ENCODE measurements at regions not wholly inside any gene's neighbourhood (a gene's known extent, or its start where the extent isn't known, plus 50 kb on each side); places are given as distances from the start of the nearest gene placed in this dataset.
"Not testable (repeated sequence)": the region's sequence is repeated elsewhere in the genome, so short reads cannot be mapped to it uniquely, and the experiment has no call there.

DNA sequence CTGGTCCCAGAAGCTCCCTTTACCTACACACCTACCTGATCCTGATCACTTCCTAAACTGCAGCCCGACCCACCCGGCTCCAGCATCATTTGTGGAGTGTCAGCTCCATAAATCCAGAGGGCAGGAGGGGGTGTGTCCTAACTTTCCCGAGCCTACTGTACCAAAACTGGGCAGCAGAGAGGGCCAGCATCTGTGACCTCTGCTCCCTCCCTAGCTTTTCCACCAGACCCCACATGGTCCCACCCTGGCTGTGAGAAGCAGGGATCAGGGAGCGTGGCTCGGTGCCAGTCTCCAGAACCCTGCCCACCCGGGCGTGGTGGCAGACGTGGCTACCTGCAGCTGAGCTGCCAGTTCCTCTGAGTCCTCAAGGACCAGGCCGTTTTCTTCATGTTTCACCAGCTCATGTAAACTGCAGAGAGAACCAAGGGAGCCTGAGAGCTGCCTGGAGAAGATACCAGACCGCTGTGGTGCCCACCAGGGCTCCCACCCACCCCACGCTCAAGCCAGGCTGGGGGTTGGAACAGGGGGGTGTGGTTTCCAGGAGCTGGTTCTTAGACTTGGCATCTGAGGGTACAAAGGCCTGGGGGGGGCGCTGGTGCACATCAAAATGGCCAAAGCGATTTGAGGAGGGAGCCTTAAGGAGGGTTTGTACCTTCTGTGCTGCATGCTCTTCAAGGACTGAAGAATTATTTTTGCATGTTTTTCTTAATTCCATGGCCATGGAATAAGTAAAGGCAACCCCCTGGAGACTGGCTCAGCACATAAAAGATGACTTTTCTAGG is 76.7 kb upstream of the DRD5 start:
- H3K27ac Mint-ChIP-seq, result peak overlapping the region; percentile 39
- no peaks in the 10 kb centered on the region for H3K36me3 Mint-ChIP-seq
- peaks cover 10% of the 10 kb centered on the region for H3K27me3 Mint-ChIP-seq
- no peak for ATAC-seq
- H3K4me3 Mint-ChIP-seq, result no peak overlapping the region
- H3K9me3 Mint-ChIP-seq, result no peaks in the 10 kb centered on the region
- H3K4me1 Mint-ChIP-seq, result peaks cover 17% of the 10 kb centered on the region

DNA sequence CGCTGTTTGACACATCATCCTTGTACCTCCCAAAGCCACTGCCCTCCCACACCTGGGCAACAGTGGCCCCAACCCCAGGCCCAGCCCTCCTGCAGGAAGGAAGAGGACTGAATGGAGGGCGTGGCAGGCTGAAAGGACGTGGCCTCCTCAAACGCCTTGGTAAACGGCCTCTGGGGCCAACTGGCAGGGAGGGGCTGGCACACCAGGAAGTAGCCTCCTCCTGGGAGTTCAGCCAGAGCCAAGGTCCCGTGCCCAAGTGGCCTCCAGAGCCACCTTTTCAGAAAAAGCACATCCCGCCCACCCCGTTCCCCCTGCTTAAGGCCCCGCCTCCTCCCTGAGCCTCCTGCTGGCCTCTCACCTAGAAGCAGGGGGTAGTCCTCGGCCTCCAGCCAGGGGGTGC is 74.2 kb upstream of the DRD5 start:
- H3K27me3 Mint-ChIP-seq, result peaks cover 10% of the 10 kb centered on the region
- H3K4me1 Mint-ChIP-seq, result peaks cover 17% of the 10 kb centered on the region
- not testable (repeated sequence) for H3K4me3 Mint-ChIP-seq, H3K27ac Mint-ChIP-seq, H3K9me3 Mint-ChIP-seq, H3K36me3 Mint-ChIP-seq, ATAC-seq

DNA sequence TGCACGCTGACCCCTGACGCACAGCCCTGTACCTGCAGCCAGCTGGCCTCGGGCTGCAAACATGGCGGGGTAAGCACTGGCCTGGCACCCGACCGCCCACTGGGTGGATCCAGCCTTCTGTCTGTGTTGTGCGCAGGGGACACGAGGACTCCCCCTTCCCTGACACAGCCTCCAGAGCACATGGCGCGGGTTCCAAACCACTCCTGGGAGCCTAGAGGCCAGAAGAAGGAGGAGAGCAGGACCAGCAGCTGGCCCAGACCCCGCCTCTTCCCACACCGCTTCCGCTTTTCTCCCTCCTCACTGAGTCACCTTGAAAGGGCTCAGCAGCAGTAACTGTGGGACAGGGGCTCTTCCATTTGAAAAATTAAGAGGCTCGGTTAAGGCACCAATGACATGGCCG is 73.5 kb upstream of the DRD5 start:
- Mint-ChIP-seq H3K4me1 (peaks cover 13% of the 10 kb centered on the region), H3K27me3 (peaks cover 10% of the 10 kb centered on the region)
- ATAC-seq, H3K27ac Mint-ChIP-seq, H3K9me3 Mint-ChIP-seq, H3K4me3 Mint-ChIP-seq, H3K36me3 Mint-ChIP-seq: not testable (repeated sequence)

DNA sequence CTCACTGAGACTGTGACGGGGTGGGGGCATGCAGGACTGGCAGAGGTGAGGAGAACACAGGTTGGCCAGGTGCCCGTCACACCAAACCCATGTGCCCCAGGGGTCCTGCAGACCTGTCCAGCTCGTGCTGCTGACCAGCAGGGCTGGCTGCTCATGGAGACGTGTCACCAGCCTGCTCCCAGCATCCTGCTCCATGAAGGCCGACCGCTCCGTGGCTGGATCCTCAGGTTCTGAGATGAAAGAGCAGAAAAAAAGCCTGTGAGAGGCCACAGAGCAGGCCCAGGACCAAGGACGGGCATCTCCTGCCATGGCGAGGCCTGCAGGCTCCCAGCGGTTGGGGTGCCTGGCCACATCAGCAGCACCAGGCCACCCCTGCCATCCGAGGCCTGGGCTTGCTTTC is 71.7 kb upstream of the DRD5 start:
- no peaks in the 10 kb centered on the region for H3K36me3 Mint-ChIP-seq
- ATAC-seq, result no peak
- H3K27me3 Mint-ChIP-seq, result peaks cover 2% of the 10 kb centered on the region
- no peaks in the 10 kb centered on the region for H3K4me1 Mint-ChIP-seq
- no peaks in the 10 kb centered on the region for H3K9me3 Mint-ChIP-seq
- H3K27ac Mint-ChIP-seq, result no peak overlapping the region
- no peak overlapping the region for H3K4me3 Mint-ChIP-seq

DNA sequence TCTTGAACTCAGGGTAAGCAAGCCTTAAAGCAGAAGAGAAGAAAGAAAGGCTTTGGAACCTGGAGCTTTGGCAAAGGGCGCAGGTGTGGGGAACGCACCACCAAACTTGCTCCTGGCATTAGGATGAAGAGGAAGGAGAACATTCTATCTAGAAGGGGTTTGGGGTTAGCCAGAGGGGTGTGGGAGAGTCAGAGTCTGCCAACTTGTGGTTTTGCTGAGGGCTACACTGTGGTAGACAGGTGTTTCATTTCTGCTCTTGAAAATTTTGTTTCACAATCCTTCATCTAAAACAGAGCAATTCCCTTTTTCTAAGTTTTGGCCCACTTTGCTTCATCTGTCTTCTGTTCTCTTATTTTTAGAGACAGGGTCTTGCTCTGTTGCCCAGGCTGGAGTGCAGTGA is 66.2 kb upstream of the DRD5 start:
- not testable (repeated sequence) for H3K36me3 Mint-ChIP-seq, H3K9me3 Mint-ChIP-seq, H3K4me3 Mint-ChIP-seq, H3K27ac Mint-ChIP-seq, H3K4me1 Mint-ChIP-seq
- peak; percentile 62 for ATAC-seq
- H3K27me3 Mint-ChIP-seq, result peaks cover 21% of the 10 kb centered on the region

DNA sequence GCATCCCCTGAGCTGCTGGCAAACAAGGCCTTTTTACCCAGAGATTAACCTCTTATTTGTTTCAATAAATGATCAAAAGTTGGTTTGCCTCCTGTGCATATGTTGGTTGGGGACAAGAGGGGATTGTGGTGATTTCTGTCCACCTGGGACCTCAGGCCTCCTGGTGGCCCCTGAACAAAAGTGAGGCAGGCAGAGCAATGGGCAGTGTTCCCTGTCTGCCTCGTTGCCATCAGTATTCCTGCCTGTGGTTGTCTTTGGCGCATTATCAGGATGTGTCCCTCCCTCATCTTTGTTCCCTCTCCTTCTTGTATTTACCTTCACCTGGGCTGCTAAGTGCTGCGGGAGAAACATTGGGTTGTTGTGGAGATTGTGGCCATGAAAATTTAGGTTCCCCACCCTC is 65.3 kb upstream of the DRD5 start:
- Mint-ChIP-seq H3K36me3 (no peaks in the 10 kb centered on the region), H3K4me3 (no peak overlapping the region), H3K9me3 (no peaks in the 10 kb centered on the region), H3K4me1 (no peaks in the 10 kb centered on the region), H3K27me3 (peaks cover 29% of the 10 kb centered on the region), H3K27ac (no peak overlapping the region)
- ATAC-seq, result no peak

DNA sequence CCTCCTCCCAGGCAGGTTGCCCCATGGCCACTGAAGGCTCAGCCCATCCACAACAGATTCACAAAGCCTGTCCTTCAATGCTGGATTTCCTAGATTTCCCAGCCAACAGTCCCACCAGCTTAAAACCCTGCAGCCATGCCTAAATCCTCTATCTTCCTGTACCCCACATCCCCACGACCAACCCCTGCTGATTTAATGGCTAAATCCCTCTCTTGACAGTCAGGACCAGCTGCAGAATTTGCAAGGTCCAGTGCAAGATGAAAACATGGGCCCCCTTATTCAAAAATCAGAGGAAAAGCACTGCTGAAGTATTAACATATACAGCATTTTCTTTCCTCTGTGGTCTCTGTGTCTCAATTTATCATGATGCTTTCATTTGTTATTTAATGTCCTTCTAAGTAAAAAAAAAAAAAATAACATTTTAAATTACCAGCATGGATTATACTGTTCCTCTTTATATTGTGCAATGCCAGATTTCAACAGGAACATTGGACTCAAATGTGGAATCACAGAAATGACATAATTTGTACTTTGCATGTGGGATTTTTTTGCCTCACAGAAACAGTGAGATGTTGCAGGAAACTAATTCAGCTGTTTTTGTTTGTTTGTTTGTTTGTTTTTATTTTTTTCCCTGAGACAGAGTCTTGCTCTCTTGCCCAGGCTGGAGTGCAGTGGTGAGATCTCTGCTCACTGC is 63.0 kb upstream of the DRD5 start:
- not testable (repeated sequence) for H3K36me3 Mint-ChIP-seq
- peaks cover 38% of the 10 kb centered on the region for H3K27me3 Mint-ChIP-seq

DNA sequence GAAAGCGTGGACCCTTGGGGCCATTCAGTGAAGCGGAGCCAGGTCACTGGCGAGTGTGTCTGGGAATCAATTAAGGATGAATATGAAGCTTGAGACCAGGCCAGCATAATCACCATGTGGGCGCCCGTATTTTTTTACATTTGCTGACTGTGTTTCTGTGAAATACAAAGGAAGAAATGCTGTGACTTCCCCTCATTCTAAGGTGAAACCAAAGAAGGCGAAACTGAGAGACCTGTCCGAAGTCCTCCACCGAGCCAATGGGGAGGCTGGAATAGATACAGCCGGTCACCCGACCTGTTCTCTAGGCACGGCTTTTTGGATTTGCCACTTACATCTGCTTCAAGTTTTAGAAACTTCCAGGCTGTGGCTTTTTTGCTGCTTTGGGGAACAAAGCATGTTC is 59.3 kb upstream of the DRD5 start:
- H3K9me3 Mint-ChIP-seq, H3K36me3 Mint-ChIP-seq, H3K4me1 Mint-ChIP-seq, ATAC-seq, H3K27ac Mint-ChIP-seq, H3K4me3 Mint-ChIP-seq: not testable (repeated sequence)
- H3K27me3 Mint-ChIP-seq, result peaks cover 51% of the 10 kb centered on the region

More for the DNA sequence above, 63.0 kb upstream of the DRD5 start:
- H3K9me3 Mint-ChIP-seq, H3K4me3 Mint-ChIP-seq, H3K27ac Mint-ChIP-seq, ATAC-seq, H3K4me1 Mint-ChIP-seq: not testable (repeated sequence)
